ENCODE measurements at regions not wholly inside any gene's neighbourhood (a gene's known extent, or its start where the extent isn't known, plus 50 kb on each side); places are given as distances from the start of the nearest gene placed in this dataset.
"Not testable (repeated sequence)": the region's sequence is repeated elsewhere in the genome, so short reads cannot be mapped to it uniquely, and the experiment has no call there.

DNA sequence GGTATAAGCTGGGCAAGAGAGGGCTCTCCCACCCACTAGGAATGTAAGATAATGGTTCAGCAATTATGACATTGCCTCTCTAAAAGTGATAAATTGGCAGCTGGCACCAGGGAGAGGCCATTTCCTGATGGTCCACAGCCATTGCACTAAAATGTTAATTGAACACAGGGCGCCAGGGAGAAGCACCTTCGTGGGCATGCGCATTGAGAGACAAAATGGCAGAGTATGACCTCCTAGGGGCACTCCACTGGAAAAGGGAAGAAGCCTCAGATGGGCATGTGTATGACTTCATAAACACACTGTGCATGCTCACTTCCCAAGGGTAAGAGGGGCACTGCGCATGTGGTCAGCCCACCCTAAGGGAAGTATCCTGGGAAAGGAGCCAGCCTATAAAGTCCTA is 419.2 kb downstream of the AGTPBP1 start:
- no peak for DNase-seq

DNA sequence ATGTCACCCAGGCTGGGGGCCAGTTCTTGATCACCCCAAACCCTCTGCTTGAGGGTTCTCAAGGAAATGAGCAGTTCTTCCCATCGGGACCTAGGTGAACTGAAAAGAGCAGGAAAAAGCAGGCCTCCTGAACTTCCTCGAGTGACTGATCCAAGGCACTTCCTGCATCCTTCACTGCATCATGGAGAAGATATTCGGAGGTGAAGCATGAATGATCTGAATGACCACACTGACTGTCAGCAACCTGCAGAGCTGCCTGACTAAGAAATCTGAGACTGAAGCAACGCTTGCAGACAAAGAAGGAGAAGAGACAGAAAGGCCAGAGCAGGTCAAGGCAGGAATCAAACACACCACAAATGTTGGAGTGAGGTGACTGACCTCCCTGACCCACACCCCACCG is 420.2 kb downstream of the AGTPBP1 start:
- no peak for DNase-seq

DNA sequence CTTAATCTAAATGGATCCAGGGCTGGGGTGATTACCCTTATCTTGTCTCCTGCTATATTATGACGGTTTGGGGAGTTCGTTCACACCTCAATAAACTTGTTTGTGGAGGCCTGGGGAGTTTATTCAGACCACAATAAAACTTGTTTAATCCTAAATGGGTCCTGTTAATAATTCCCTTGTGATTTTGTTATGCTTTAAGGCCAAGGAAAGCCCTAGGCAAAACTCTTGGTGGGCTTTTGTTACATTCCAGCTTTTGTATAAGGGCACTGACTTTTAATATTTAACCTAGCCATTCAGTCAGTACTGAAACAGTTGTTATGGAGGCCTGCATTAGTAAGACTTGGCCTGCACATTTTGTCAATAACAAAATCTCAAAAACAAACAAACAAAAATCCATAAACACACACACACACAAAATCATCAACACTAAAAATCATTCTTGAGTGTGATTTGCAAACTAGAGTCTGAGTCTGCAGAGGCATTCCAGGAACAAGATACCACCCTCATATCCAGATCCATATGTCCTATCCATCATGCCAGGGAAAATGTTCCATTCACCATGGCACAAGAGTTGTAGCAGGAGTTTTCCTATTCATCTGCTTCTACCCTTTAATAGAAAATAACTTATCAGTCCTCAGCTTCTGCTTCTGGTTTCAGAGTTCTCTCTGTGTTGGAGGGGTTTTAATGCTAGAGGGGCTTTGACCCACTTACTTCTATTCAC is 421.7 kb downstream of the AGTPBP1 start:
- DNase-seq: no peak

DNA sequence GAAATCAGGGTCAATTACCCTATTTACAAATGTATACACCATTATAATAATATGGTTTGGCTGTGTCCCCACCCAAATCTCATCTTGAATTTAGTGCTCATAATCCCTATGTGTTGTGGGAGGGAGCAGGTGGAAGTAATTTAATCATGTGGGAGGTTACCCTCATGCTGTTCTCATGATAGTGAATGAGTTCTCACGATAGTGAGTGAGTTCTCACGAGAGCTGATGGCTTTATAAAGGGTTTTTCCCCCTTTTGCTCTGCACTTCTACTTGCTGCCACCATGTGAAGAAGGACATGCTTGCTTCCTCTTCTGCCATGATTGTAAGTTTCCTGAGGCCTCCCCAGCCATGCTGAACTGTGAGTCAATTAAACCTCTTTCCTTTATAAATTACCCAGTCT is 426.2 kb downstream of the AGTPBP1 start:
- DNase-seq: not testable (repeated sequence)

DNA sequence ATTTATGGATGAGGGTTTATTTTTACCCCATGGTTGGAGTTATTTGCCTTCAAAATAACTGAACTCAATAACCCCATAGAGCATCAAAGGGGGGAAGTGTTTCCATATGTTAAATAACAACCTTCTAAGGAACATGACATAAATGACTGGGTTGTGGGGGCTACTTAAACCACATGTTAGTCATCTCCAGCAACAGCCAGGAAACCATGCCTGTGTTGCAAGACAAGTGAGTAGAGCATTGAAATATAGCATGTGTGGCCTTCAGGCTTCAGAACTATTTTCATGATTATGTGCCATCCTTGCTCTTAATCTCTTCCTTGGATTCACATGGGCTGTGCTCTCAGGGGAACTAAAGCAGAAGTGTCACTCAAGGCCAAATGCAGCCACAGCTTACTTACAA is 431.2 kb downstream of the AGTPBP1 start:
- no peak for DNase-seq

DNA sequence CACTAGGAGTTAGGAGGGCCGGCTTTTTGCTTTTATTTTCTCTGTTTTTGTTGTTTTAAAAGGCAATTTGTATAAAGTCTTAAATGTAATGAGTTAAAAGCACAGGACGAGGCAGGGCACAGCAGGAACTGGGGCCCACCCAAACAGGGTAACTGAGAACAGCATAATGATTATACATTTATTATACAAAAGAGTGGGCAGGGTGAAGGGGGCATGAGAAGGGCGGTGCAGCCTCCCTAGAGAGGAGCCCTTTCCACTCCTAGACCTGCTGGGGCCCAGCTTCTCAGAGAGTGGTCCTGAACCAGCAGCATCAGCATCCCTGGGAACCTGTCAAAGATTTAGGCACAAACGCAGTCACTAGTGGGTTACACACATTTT is 438.0 kb downstream of the AGTPBP1 start:
- no peak for DNase-seq

DNA sequence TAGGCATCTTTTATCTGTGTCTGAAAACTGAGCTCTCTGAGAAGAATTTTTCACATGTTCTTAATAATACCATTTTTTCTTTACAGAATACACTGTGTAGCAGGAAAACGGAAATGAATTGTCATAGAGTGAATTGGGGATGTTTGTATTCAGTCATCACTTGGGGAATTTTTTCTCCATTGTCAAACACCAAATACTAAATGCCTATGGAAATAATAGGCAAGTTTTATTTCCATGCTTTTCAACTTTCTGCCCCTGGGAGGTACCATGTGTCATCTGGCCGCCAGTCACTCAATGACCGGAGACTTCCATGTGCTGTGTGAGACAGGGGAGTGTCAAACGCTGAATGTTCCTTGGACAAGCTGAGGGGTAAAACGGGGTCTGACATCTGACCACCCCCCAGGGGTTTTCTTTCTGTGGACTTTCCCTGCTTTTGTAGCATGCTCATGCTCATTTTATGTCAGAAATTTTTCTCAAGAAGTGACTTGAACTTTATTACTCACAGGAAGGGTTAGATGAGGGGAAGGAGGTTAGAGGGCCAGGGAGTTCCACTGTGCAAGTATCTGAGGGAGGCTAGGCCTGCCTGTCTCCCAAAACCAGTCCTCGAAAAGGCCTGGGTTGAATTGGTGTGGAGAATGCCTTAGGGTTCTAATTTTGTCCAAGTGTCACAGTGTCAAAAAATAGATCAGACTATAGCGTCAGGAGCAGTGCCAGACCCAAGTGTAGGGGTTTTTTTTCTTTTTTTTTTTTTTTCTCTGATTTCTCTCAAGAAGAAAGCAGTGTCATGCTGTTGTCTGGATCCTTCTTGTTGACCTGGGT is 438.6 kb downstream of the AGTPBP1 start:
- no peak for DNase-seq

DNA sequence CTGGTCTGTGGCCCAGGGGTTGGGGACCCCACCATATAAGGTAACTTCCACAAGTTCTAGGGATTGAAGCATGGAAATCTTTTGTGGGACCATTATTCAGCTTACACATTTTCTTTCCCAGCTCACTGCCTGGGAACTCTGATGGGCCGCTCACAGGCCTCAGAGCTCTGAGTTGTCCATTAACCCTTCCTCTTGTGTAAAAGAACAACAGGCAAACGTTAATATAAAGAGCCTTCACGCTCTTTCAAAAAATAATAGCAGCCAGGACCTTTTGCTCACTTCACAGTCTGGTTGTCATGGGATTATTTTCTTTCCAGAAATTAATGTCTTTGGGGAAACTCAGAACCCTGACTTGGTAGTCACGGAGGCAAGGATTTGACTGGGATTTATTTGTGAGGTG is 443.3 kb downstream of the AGTPBP1 start:
- no peak for DNase-seq

DNA sequence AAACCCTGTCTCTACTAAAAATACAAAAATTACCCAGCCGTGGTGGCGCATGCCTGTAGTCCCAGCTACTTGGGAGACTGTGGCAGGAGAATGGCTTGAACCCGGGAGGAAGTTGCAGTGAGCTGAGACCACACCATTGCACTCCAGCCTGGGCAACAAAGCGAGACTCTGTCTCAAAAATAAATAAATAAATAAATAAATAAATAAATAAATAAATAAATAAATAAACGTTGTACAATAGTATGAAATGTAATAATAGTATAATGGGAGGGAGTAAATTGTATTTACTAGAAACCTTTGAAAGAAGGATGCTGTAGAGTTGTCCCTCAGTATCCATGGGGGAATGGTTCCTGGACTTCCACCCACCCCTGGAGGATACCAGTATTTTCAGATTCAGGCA is 446.5 kb downstream of the AGTPBP1 start:
- not testable (repeated sequence) for DNase-seq

DNA sequence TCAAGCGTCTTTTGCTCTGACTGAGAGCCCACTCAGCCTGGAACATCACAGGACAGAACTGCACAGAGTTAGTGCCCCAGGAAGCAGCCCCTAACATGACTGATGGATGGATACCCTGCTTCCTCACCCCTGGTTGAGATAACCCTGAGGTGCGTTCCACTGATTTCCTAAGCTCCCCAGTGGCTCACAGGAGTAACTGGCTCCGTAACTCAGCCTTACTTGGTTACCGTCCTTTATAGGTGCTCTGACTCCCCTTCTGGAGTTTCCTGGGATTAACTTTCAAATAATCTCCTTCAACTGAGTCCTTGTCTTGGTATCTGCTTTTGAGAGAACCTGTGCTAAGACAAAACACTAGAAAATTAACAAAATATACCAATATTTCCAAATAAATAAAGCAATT is 449.5 kb downstream of the AGTPBP1 start:
- no peak for DNase-seq

DNA sequence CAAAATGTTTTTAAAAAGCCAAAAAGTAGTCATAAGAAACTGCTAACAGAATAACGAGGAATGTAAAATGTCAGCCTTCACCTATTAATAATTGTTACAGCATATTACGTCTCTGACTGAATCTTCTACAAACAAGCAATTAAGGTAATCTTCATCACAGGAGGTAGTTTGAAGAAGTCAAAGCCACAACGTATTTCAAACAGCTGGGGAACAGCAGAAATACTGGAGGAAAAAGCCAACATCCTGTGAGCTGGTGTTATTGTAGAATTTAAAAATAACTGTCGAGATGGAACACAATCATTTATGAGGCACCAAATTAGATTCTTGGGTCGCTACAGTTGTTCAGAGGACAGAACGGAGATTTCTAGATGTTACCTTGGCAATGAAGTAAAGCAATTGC is 450.5 kb downstream of the AGTPBP1 start:
- no peak for DNase-seq

DNA sequence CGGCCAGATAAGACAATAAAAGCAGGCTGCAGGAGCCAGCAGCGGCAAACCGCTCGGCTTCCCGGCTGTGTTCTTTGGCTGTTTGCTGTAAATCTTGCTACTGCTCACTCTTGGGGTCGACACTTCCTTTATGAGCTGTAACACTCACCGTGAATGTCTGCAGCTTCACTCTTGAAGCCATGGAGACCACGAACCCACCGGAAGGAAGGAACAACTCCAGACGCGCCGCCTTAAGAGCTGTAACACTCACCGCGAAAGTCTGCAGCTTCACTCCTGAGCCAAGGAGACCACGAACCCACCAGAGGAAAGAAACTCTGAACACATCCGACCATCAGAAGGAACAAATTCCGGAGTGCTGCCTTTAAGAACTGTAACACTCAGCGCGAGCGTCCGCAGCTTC is 451.7 kb downstream of the AGTPBP1 start:
- DNase-seq: peak; percentile 32 to 37

DNA sequence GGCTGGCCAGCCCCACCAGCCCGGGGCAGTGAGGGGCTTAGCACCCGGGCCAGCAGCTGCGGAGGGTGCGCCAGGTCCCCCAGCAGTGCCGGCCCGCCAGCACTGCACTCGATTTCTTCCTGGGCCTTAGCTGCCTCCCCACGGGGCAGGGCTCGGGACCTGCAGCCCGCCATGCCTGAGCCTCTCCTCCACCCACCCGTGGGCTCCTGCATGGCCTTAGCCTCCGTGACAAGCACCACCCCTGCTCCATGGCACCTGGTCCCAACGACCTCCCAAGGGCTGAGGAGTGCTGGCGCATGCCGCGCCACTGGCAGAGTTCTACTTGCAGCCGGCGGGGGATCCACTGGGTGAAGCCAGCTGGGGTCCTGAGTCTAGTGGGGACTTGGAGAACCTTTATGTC is 452.6 kb downstream of the AGTPBP1 start:
- no peak for DNase-seq

DNA sequence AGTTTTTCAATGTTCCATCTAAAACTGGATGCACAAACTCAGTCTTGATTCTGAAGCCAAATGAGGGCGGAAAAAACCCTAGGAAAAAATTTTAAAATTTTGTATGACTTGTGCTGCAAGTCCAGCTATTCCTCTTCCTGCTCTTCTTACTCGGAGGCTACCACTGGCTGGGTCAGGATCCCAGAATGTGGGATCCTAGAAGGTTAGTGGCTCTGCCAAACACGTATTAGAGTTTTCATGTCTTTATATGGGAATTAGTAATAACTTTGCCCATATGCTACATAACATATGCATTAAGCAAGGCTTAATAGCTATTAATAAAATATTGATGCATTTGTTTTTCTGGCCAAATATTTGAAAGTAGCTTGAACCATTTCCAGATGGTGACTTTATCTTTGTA is 458.3 kb downstream of the AGTPBP1 start:
- DNase-seq: no peak

DNA sequence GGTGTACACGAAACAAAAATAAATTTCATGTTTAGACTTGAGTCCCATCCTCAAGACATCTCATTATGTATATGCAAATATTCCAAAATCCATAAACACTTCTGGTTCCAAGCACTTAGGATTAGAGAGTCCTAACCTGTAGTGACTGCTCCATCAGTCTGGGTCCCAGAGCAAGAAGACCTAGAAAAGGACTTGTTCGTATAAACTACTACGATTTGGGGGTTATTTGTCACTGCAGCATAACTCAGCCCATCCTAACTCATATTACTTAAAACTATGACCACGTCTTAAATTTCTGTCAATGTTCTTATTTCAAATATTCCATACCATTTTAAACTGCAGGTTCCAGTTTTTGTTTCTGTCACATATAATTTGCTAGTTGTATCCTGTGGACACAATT is 463.0 kb downstream of the AGTPBP1 start:
- DNase-seq: no peak

DNA sequence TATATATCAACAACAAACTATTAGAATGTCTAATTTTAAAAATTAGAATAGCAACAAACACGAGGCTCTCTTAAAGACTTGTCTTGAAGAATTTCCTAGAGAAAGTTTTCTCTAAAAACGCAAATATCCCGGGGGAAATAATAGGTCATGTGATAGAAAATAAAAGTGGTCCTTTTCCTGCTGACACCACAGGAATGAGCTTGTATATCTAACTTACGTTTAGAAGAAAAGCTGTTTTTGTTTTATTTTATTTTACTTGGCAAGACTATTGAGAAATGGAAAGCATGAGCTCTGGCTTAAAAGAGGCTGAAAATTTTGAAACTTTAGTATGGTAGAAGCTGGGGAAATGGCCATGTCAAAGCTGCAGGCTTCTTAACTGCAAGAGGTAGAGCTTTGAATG is 465.0 kb downstream of the AGTPBP1 start:
- DNase-seq: no peak

DNA sequence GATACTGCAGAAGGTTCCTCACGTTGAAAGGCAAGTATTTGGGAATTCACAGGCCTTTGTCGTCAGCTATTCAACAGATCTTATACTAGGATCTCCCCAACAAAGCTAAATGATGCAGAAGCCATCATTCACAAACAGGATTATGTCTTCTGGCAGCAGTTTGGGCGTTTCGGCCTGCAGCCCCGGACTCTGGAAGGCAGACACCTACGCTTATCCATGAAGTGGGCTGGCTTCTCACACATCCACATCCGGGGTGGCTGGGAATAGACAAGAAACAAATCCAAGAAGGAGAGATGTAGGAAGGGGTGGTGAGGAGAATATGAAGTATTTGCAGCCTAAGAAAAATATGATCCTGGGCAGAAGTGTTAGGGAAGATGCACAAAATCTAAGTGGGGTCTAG is 471.9 kb downstream of the AGTPBP1 start:
- DNase-seq: no peak

DNA sequence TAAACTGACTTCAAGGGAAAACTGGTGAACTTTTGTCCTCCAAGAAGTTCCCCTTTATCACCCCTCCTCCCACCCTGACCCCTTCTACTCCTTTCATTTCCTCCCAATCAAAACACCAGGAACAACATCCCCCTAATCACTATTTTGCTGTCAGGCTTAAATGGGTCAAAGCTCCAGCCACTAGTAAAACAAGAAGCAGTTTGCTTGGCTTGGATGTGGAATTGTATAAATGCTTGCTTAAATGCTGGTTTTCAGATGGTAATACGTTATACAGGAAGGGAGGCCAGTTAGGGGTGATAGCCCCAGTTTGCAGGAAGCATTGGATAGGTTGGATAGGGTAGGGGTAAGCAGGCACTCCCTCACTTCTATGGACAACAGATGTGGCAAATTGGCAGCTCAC is 473.6 kb downstream of the AGTPBP1 start:
- no peak for DNase-seq

DNA sequence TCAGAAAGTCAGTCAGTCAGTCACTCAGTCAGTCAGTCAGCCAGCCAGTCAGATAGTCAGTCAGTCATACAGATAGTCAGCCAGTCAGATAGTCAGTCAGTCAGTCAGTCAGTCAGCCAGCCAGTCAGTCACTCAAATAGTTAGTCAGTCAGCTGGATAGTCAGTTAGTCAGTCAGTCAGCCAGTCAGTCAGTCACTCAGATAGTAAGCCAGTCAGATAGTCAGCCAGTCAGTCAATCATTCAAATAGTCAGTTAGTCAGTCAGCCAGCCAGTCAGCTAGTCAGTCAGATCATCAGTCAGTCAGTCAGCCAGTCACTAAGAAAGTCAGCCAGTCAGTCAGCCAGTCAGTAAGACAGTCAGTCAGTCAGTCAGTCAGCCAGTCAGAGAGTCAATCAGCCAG is 477.1 kb downstream of the AGTPBP1 start:
- no peak for DNase-seq

DNA sequence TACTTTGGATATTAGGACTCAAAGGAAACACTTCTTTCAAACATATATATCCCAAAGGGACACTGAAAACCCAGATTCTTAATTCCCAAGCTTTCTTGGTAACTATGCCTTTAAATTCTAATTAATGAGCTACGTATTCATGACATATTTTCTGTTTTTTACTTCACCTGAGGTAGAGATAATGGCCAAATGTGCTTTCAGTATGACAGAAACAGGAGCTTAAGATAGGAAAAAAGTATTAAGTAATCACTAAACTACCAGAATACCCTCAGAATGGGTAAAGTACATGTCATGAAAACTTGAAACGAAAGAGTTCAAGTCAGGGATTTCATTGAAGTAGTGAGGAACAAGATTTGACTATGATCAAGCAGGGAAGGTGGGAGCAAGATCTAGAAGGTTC is 478.5 kb downstream of the AGTPBP1 start:
- no peak for DNase-seq

DNA sequence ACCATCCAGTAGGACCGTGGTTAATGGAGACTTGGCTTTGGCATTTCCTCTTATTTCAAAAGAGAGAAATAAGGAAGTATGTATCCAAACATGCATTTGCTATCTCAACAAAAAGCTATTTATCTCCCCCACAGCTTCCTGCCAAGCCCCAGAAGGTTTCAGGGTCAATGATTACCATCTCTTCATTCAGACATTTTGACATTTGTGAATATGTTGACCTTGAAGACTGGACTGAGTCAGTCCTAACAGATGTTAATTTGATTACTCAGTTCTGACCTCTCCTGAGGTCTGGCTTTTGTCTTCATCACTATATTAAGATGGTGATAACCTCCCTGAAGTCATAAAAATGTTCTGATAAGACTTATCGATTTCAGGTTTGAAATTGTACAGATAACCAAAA is 479.4 kb downstream of the AGTPBP1 start:
- DNase-seq: no peak

DNA sequence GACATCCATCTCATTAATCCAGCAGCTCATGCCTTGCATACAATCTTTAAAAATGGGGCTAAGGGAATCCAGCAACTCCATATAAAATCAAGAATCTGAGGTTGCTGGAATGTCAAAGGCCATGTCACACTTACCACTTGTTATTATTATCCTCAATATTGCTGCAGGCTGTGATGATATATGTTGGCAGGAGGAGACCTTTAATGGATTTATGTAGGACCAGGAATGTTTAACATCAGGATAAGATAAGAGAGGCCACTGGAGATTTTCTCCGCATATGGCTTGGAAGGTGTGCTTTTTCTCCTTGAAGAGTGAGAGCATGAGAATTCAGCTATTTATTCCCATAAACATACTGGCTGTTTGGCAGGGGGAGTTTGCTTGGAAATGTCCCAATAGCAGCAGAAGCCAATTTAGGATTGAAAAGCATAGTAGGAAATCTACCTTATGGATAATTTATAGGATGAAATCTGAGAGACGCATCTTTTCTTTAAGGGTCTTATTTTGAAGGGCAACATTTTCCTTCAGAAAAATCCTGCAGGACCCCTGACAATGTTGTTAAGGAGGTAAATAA is 481.4 kb downstream of the AGTPBP1 start:
- no peak for DNase-seq

DNA sequence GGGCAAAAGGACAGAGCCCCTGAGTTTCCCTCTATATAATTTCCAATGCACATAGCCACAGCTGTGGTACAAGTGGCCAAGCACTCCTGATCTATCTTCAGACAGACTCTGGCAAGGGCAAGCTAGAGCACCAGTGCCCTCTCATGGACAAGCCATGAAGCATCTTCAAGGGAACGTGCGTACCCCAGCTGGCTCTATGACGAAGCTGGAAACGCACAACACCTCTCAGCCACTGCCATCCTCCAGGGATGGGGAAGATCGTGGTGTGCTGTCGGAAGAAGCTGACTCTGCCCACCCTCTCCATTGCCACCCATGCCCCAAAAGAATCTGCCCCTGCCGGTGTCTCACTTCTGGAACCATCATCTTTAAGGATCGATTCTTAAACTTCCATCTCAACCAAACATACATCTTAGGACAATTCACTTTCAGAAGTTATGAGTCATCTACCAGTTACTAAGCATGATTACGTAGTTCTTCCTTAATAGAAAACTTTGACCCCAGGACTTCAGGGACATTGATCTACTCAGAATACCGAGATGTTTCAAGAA is 482.9 kb downstream of the AGTPBP1 start:
- peak; percentile 23 to 28 for DNase-seq

DNA sequence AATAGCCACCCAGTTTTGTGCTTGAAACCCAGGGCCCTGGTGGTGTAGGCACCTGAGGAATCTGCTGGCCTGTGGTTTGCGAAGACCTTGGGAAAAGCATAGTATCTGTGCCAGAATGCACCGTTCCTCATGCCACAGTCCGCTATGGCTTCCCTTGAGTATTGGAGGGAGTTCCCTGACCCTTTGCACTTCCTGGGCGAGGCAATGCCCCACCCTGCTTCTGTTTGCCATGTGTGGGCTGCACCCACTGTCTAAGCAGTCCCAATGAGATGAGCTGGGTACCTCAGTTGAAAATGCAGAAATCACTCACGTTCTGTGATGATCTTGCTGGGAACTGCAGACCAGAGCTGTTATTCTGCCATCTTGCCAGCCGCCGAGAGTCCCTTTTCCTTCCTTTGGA is 483.5 kb downstream of the AGTPBP1 start:
- no peak for DNase-seq
